HG03354 (cell line): ENCODE measurements at regions not wholly inside any gene's neighbourhood (a gene's known extent, or its start where the extent isn't known, plus 50 kb on each side); places are given as distances from the start of the nearest gene placed in this dataset.

Experiments
- ATAC-seq: cut with Tn5 transposase; IDR thresholded peaks from one replicate; pipeline ENCODE4 v1.9.1; 2021; ENCODE audit warnings: mild to moderate bottlenecking; ENCODE audit not compliant: unreplicated experiment, poor library complexity, severe bottlenecking

GRCh38 chr9:13485068-13485596 is 205.6 kb upstream of the MPDZ start:
- ATAC-seq: no peak

- ATAC-seq: no peak
Measured at GRCh38 chr9:13484186-13484585, 204.7 kb upstream of the MPDZ start.

GRCh38 chr9:13481274-13481673 is 201.8 kb upstream of the MPDZ start:
- no peak for ATAC-seq

- ATAC-seq: no peak
Measured at GRCh38 chr9:13480693-13481092, 201.2 kb upstream of the MPDZ start.

- ATAC-seq: no peak
Measured at GRCh38 chr9:13479096-13479495, 199.6 kb upstream of the MPDZ start.

- ATAC-seq: no peak
Measured at GRCh38 chr9:13478639-13479038, 199.1 kb upstream of the MPDZ start.

- ATAC-seq: no peak
Measured at GRCh38 chr9:13478160-13478559, 198.7 kb upstream of the MPDZ start.

GRCh38 chr9:13470836-13471235 is 191.3 kb upstream of the MPDZ start:
- ATAC-seq: no peak

- no peak for ATAC-seq
Measured at GRCh38 chr9:13467157-13467556, 187.7 kb upstream of the MPDZ start.

GRCh38 chr9:13461414-13461991 is 182.0 kb upstream of the MPDZ start:
- ATAC-seq: no peak

- no peak for ATAC-seq
Measured at GRCh38 chr9:13459071-13459470, 179.6 kb upstream of the MPDZ start.

- no peak for ATAC-seq
Measured at GRCh38 chr9:13457795-13458194, 178.3 kb upstream of the MPDZ start.

- peak; percentile 68 for ATAC-seq
Measured at GRCh38 chr9:13450723-13451122, 171.2 kb upstream of the MPDZ start.

- ATAC-seq: no peak
Measured at GRCh38 chr9:13448482-13448881, 169.0 kb upstream of the MPDZ start.

GRCh38 chr9:13447843-13448422 is 168.4 kb upstream of the MPDZ start:
- no peak for ATAC-seq

- no peak for ATAC-seq
Measured at GRCh38 chr9:13446938-13447842, 167.7 kb upstream of the MPDZ start.

- no peak for ATAC-seq
Measured at GRCh38 chr9:13446286-13446937, 166.9 kb upstream of the MPDZ start.

GRCh38 chr9:13445103-13445500 is 165.6 kb upstream of the MPDZ start:
- ATAC-seq: no peak

- no peak for ATAC-seq
Measured at GRCh38 chr9:13444245-13445102, 165.0 kb upstream of the MPDZ start.
